ENCODE measurements at regions not wholly inside any gene's neighbourhood (a gene's known extent, or its start where the extent isn't known, plus 50 kb on each side); places are given as distances from the start of the nearest gene placed in this dataset.

- no peak overlapping the region for H3K4me3 ChIP-seq (ENCODE audit: low read depth, low read length, poor library complexity, severe bottlenecking)
- no peaks in the 10 kb centered on the region for H3K4me1 ChIP-seq (ENCODE audit: insufficient read depth, low read length, poor library complexity, severe bottlenecking)
- peaks cover 17% of the 10 kb centered on the region for H3K27me3 ChIP-seq (replicated peaks; ENCODE audit: insufficient read depth, low read depth, low read length, poor library complexity)
- no TSS peak for BruUV-seq (replicated peaks)
- TF ChIP-seq EZH2 (IDR thresholded peaks at IDR 0.05; ENCODE audit: borderline replicate concordance, low read depth, low read length, poor library complexity, severe bottlenecking), result no peak
- no peak for TF ChIP-seq CTCF (conservative IDR thresholded peaks at IDR 0.05; ENCODE audit: low read depth, low read length)
- intact Hi-C loops (cut with micrococcal nuclease; ENCODE audit: unreplicated experiment), result no loop called here
- DNase-seq (ENCODE audit: low spot score), result no peak
- H3K27ac ChIP-seq (ENCODE audit: low read depth, low read length, poor library complexity, severe bottlenecking), result no peak overlapping the region
- no peaks in the 10 kb centered on the region for H3K9me3 ChIP-seq (ENCODE audit: low read depth, low read length, poor library complexity, severe bottlenecking)
- POLR2A ChIA-PET (ENCODE audit: low non-redundant PET), result no interaction called here
- no peaks in the 10 kb centered on the region for H3K36me3 ChIP-seq (ENCODE audit: insufficient read depth, low read length, poor library complexity, severe bottlenecking)
- CTCF ChIA-PET, result no interaction called here
These were observed 91.8 kb upstream of the MVB12B start for GRCh38 chr9:126234681-126235335.

- DNase-seq (ENCODE audit: low spot score), result no peak
- BruUV-seq (replicated peaks), result no TSS peak
- ChIA-PET POLR2A (ENCODE audit: low non-redundant PET) (no interaction called here), CTCF (no interaction called here)
- intact Hi-C loops (cut with micrococcal nuclease; ENCODE audit: unreplicated experiment), result no loop called here
- TF ChIP-seq CTCF (conservative IDR thresholded peaks at IDR 0.05; ENCODE audit: low read depth, low read length), result no peak
- TF ChIP-seq EZH2 (IDR thresholded peaks at IDR 0.05; ENCODE audit: borderline replicate concordance, low read depth, low read length, poor library complexity, severe bottlenecking), result no peak
- H3K27me3 ChIP-seq (replicated peaks; ENCODE audit: insufficient read depth, low read depth, low read length, poor library complexity), result peaks cover 17% of the 10 kb centered on the region
- no peaks in the 10 kb centered on the region for H3K4me1 ChIP-seq (ENCODE audit: insufficient read depth, low read length, poor library complexity, severe bottlenecking)
- no peak overlapping the region for H3K27ac ChIP-seq (ENCODE audit: low read depth, low read length, poor library complexity, severe bottlenecking)
- no peaks in the 10 kb centered on the region for H3K9me3 ChIP-seq (ENCODE audit: low read depth, low read length, poor library complexity, severe bottlenecking)
- no peaks in the 10 kb centered on the region for H3K36me3 ChIP-seq (ENCODE audit: insufficient read depth, low read length, poor library complexity, severe bottlenecking)
- H3K4me3 ChIP-seq (ENCODE audit: low read depth, low read length, poor library complexity, severe bottlenecking), result no peak overlapping the region
These were observed 91.0 kb upstream of the MVB12B start for GRCh38 chr9:126235336-126236243.

- ChIA-PET CTCF (no interaction called here), POLR2A (ENCODE audit: low non-redundant PET) (no interaction called here)
- DNase-seq (ENCODE audit: low spot score), result no peak
- no peaks in the 10 kb centered on the region for H3K9me3 ChIP-seq (ENCODE audit: low read depth, low read length, poor library complexity, severe bottlenecking)
- no peaks in the 10 kb centered on the region for H3K4me1 ChIP-seq (ENCODE audit: insufficient read depth, low read length, poor library complexity, severe bottlenecking)
- H3K4me3 ChIP-seq (ENCODE audit: low read depth, low read length, poor library complexity, severe bottlenecking), result no peak overlapping the region
- H3K36me3 ChIP-seq (ENCODE audit: insufficient read depth, low read length, poor library complexity, severe bottlenecking), result no peaks in the 10 kb centered on the region
- no TSS peak for BruUV-seq (replicated peaks)
- TF ChIP-seq EZH2 (IDR thresholded peaks at IDR 0.05; ENCODE audit: borderline replicate concordance, low read depth, low read length, poor library complexity, severe bottlenecking) (no peak), CTCF (conservative IDR thresholded peaks at IDR 0.05; ENCODE audit: low read depth, low read length) (no peak)
- no peak overlapping the region for H3K27ac ChIP-seq (ENCODE audit: low read depth, low read length, poor library complexity, severe bottlenecking)
- peaks cover 14% of the 10 kb centered on the region for H3K27me3 ChIP-seq (replicated peaks; ENCODE audit: insufficient read depth, low read depth, low read length, poor library complexity)
- intact Hi-C loops (cut with micrococcal nuclease; ENCODE audit: unreplicated experiment), result no loop called here
These were observed 90.4 kb upstream of the MVB12B start for GRCh38 chr9:126236273-126236672.
